Hematopoietic multipotent progenitor cell (in vitro differentiated cells): ENCODE measurements at regions not wholly inside any gene's neighbourhood (a gene's known extent, or its start where the extent isn't known, plus 50 kb on each side); places are given as distances from the start of the nearest gene placed in this dataset.
"Not testable (repeated sequence)": the region's sequence is repeated elsewhere in the genome, so short reads cannot be mapped to it uniquely, and the experiment has no call there.

Experiments used
- DNase-seq, 3 donors: peaks; one replicate each; pipeline ENCODE4 v3.0.0-alpha.2; 2011 to 2015; ENCODE audit warnings: low read depth in 2 of 3, low spot score in 2 of 3

DNA sequence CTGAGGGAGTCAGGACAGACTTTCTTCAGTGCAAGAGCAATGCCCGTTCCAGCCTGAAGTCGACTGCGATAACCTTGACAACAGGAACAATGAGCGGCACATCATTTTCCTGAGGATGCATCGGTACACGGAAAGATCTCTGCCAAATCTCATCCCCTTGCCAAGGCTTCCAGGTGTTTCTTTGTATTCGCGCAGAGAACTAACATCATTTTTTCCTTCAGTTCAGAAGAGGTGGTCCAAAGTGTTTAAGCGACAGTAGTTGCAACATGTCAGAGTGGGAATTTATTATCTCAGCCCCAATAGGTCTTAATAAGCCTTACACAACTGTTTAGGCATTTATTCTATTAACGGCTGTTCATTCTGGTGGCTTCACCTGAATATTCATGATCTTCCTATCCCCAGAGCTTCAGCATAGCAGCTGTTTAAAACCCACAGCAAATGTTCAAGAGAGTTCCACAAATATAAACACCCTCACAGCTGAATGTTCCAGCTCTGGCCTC lies 129.7 kb upstream of the NFIA start:
- DNase-seq, result no peak

DNA sequence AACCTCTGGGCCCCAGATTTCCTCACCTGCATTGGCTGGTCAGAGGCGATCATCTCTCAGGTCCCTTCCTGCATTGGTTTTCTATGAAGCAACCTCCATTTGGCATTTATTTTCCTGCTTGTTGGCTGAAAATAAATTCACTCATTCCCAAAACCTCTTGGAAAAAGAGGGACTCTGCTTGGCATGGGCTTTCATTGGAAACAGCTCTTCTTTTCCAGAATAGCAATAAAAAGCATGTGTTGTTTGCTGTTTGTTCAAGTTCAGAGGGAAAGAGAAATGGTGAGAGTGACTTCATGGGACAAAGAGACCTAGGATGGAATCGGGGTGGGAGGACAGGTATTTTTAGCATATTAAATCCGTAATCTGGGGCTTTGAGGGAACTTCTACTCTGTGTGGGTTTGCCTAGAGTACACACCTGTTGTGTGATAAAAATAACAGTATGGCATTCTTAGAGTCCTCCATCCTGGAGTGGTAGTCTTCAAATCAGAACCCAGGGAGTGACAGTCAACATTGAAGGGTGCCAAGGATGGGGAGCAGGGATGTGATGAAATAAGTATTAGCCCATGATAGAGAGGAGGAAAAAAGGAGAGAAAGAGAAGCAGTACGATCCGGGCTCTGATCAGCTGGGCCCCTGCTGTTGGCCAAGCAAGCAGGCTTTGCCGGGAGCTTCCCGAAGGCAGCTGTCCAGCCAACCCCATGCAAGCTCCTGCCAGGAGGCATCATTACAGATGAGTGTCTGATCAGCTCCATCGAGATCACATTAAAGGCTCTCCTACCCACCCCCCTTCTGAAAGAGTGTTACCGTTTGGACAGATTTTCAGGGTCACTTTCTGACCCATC lies 131.9 kb upstream of the NFIA start:
- no peak for DNase-seq

DNA sequence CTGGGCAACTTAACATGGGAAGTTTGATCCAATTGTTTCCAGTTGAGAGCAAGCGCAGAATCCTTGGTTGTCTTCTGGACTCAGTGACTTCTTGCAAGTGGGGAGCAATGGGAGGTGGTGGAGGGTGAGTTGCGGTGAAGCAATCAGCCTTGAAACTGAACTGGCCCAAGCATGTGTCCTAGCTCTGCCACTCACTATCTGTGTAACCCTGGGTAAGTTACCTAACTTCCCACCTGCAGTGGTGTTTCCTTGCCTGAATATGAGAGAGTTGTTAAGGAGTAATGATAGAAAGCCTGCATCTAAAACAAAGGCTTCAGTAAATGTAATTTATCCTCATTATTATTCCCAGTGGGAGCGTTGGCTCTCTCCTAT lies 132.5 kb upstream of the NFIA start:
- DNase-seq, result no peak

DNA sequence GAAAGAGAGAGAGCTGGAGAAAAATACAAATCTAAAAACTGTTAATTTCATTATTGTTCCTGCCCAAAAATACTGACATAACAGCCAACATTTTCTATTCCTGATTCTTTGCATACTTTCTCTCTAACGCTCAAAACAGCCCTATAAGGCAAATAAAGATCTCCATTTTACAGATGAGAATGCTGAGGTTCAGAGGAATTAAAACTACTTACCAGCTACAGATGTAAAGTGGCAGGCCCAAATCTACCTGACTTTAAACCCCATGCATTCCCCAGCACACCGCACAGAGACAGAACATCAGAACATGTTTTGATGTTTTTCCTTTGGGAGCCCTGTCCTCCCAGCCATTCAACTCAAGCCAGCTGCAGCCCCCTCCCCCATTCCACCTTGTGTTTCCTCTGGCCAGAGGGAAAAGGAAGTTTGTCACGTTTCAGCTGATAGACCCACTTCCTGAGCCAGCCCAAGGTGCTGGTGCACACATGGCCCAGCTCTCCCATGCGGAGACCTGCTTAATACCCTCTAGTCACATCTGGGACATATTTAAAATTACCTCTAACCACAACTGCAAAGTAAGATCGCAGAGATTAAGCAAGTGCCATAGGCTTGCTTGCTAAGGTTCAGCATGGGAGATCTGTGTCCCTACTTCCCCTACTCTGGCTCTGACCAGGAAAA lies 133.1 kb upstream of the NFIA start:
- DNase-seq, result peak in 2 of 3 donors; percentile 83 to 96

DNA sequence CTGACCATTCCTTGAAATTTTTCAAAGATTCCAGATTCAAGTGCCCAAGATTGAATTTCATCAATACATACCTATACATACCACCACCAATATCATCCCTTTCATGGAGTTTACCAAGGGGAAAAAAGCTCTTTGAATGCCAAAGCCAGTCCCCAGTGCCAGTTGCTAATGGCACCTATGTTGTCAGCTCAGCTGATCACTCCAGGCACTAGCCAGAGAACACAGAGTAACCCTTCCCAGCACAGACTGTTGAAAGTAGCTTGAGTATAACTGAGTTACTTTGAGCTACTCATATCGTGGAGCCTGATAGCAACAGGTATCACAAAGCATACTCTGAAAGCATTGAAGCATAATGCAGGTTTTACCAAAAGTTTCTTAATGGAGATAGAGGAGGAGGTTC lies 133.9 kb upstream of the NFIA start:
- DNase-seq, result no peak

DNA sequence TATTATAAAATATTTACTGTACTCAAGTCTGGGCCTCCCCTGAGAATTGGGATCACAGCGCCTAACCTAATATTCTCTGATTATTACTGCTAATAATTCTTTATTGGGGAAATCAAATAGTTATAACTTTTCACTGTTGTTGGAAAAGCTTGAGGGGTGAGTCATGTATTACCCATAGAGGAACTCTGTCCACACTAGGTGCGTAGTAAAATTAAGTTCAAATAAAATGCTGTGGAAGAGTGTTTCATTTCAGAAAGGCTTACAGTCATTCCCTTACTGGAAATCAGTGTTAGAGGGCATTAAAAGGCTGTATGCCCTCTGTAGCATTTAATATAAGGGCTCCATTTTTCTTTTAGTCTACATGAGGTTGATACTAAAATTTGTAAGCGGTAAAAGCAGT lies 135.0 kb upstream of the NFIA start:
- DNase-seq, result no peak

DNA sequence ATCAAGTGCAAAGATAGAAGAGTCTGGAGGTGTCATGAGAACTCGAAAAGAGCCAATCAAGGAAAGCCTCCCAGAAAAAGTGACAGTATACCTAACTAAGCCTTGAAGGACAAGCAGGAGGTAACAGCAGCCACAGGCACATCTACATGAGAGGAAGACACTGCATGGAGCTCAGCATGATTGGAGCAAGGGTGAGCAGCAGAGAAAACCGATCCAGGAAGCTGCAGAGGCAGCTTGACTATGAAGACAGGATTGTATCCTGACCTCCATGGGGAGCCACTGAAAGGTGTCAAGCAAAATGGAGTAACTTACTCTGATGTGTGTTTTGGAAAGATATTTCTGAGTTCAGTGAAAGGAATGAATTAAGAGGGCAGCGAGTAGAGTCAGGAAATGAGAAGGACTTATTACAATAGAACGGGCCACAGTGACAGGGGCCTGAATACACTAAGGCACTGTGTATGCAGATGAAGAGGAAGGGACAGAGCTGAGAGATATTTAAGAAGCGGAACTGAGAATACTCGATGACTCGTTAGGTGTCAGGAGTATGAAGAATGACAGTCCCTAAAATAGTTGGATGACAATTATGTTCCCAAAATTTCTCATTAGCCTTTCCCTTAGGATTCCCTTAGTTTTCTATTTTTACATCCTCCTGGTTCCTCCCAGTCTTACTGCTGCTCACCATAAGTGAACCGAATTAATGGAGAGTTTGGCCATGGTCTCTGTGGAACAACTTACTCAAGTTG lies 139.3 kb upstream of the NFIA start:
- no peak for DNase-seq

DNA sequence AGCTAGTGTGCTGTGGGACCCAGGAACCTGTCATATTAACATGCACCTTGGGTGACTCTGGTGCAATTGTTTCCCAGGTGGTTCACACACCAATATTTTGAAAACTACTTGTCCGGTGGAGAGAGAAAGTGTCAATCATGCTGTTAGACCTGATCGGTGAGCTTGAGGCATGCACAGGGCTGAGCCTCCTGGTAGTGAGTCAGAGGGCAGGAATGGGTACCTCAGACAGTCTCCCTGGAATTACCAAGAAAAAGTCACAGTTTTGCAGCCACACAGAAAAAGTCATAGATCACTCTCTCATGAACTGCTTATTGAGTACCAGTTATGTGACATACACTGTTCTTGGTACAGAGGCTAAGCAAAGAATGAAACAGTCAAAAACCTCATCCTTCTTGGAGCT lies 140.1 kb upstream of the NFIA start:
- no peak for DNase-seq

DNA sequence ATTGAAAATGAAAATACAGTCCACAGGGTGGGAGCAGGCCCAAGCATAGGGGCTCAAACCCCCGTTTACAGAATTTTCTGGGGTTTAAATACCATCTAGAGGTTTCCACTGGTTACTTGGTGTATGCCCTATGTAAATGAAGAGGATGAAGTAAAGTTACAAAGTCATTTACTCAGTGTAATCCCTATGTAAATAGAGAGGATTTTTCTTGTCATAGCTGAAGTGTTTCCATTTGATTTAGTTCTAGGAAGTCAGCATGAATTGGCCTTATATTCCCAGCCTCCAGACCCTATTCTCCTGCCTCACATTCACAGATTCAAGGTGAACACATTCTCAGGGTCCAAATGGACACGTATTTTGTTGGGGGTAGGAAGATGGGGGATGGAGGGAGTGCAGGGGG lies 141.7 kb upstream of the NFIA start:
- not testable (repeated sequence) for DNase-seq

DNA sequence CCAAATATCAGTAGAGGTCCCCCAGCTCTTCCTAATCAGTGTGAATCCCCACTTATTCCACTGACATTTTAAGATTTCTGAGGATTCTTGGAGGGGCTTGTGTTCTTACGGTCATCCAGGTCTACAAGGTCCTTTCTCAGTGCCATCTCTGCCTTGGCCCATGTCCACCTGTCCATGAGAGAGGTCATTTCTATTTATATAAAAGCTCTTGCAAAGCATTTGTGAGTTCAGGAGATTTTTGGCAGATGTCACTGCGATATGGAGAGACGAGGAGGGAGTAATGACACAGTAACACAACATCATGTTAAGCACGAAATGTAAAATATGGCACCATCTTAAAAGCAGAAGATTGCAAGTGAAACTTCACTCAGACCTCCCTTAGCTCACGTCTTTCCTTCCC lies 144.6 kb upstream of the NFIA start:
- DNase-seq, result no peak

DNA sequence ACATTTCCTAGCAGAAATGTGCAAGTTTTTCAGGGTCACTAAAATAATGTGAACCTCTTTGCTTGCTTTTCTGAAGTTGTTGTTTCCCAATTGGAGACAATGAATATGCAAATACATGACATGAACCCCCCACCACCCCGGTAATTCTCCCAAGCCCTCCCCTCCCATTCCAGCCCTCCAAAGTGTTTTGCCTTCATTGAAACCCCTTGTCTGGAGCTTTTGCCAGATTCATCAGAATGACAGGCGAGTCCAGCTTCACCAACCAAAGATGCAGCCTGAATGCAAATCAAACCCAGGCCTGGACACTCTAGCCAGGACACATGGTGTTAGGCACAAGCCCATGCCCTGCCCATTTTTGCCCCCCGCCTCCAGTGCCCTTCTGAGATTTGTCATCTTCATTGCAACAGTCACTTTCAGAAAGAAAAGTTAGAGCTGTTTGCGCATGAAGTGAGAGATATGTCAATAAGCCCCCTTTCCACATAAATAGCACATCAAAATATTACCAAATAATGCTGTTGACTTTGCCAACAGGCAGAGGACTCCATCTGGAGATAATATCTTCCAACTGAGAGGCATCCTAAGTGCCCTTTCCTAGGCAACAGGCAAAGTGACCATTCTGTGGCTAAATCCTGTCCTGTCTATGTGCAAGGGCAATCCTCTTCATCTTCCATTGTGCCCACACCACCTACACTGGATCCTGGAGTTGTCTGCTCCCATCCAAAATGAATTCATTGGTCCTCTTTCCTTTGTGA lies 145.6 kb upstream of the NFIA start:
- no peak for DNase-seq

DNA sequence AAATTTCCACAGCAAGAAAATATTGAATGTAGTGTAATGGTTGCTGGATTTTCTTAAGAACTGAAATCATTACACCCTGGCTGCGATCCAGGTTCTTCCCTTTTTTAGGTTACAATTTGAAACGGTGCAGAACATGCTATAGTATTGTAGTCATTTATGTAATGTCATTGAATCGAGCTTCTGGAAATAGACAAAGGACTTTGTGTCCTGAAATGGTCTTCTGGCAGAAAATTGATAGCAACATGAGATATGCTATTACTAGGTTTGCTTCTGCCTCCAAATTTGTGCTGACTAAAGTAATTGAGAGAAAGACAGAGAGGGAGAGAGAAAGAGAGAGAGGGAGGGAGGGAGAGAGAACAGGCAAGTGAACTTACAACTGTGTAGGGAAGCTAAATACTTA lies 146.2 kb upstream of the NFIA start:
- peak in 1 of 3 donors; percentile 52 for DNase-seq

DNA sequence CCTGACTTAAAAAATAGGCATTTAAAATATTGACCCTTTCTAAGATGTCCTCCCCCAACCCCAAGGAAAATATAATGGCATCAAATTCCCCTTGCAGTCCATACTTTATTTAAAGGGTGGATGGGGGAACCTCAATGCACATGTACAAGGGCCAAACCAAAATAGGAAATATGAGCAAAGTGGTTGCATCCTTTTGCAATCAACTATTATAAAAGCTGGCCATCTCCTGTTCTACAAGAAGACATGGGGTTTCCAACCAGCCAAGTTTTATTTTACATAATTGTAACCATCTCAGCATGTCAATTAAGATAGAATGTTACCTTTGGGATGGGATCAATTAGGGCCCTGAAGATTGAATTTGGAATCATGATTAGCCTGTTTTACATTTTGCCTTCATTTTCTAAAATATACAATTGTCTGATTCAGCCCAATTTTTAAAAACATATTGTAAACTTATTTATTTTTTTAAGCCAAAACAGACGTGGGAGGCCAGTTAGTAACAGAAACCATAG lies 146.7 kb upstream of the NFIA start:
- DNase-seq, result peak in 1 of 3 donors; percentile 12

DNA sequence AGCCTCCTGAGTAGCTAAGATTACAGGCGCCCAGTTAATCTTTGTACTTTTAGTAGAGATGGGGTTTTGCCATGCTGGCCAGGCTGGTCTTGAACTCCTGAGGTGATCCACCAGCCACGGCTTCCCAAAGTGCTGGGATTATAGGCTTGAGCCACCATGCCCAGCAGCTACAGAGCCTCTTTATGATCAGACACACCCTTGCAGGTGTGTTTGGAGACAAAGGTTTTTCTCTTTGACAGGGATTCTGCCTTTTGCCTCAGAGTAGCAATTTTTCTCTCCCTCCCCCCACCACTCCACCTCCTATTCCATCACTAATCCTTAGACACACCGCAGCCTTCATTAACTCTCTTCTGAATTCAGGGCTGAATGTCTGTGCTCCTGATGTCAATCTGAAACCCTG lies 152.2 kb upstream of the NFIA start:
- no peak for DNase-seq

DNA sequence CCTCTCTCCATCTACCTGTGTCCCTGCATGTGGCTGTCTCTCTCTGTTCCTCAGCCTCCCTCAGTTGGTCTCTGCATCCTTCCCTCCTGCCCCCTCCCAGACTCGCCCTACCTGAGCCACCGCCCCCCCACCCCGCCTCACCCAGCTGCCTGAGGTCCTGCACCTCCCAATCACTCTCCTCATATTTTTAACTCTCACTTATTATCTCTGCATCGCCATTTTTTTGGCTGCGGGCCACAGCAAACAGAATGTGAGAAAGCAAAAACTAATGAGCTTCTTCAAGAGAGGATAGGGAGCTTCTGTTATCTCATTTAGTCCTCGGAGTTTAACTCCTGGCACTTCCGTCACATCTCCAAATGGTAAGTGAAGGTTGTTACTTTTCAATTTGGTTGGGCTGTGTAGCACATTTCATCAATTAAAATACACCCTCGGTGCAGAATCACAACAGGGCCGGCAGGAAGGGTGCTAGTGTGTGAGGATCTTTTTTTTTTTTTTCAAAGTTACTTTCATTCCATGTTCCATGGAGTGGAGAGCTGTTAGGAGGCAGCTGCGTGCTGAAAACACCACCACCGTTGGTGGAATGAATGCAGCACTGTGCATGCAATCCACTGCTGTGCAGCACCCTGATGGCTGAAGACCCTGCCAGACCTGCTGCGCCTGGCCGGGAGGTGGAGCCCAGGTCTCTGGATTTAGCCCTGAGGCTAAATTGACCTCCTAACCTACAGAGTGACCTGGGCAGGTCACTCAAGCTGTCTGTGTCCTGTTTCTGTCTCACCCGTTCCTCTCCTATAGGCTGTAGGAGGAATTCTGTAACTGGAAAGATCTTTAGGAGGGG lies 157.2 kb upstream of the NFIA start:
- DNase-seq, result no peak

DNA sequence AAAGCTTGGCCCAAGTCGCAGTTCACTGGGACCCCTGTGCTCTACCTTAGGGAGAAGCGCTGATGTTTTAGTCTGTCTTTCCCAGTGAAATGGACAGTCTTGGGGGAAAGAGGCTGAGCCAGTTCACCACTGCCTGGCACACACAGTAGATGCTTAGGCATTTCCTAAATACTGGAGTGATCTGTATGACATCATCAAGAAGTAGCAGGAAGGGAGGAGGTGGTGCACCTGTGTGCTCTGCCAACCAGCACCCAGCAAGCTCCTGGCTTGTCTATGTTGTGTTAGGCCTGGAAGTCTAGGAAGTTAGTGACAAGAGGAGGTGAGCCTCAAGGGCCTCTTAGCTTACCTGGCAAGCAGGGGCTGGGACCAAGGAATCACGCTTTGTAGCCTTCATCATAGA lies 158.2 kb upstream of the NFIA start:
- no peak for DNase-seq

DNA sequence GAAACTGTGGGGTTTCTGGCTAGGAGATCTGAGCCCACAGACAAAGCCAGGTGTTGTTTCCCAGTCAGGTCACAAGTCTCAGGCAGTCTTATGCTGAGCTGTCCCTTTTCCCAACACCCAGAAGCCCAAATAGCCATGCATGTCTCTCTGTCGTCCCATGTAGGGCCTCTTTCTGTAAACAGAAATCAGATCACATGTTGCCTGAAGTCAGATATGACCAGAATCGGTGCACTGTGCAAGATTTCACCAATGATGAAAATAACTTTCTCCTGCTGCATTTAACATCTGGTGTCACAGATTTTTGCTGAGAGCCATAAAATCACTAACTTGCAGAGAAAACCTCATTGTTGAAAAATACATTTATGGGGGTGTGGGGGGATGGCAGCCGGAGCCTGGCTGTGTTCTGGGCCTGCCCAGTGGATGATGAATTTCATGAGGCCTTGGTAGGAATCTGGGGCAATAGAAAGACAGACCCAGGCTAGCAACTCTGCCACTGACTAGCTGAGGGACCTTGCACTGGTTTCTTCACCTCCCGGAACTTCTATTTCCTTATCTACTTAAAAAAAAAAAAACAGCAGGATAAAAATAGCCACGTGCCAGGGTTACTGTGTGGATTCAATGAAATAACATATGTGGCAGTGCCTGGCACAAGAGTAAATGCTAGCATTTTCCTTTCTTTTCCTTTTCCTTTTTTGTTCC lies 158.8 kb upstream of the NFIA start:
- no peak for DNase-seq

DNA sequence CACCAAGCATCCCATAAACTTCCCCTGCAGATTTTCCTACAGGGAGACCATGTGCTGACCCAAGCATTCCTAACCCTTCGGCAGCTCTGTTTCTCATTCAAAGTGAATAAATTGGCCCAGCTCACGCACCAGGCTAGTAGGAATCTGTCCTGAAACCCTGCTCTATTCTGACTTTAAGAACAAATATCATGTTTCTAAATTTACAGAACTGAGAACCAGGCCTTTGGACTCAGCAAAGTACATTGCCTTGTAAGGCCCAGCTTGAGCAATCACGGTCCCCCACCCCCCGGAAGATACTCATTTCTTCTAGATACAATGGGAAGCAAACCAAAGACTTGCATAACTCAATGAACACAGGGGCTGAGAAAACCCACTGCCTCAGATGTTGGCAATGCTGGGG lies 160.1 kb upstream of the NFIA start:
- no peak for DNase-seq

DNA sequence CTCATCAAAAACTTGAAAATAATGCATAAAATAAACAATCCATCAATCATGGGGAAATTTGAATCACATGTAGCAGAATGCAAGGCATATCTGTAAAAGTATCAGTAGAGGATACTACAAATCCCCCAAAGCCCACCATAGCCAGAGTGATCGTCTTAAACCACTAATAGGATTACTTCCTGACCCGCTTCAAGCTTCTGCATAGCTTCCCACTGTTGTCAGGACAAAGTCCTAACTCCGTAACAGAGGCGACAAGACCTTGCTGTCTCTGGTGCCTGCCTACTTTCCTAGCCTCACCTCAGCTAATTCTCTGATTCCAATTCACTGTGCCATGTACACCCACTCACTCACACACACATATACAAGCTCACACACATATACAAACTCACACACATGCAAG lies 161.2 kb upstream of the NFIA start:
- no peak for DNase-seq
